HG03565 (cell line): ENCODE measurements at regions not wholly inside any gene's neighbourhood (a gene's known extent, or its start where the extent isn't known, plus 50 kb on each side); places are given as distances from the start of the nearest gene placed in this dataset.

Experiments used
- ATAC-seq: cut with Tn5 transposase; IDR thresholded peaks from one replicate; pipeline ENCODE4 v1.9.1; 2021; ENCODE audit warnings: mild to moderate bottlenecking, moderate library complexity; ENCODE audit not compliant: unreplicated experiment

- no peak for ATAC-seq
These were observed 125.8 kb upstream of the COPS8 start for GRCh38 chr2:236959876-236960275.

GRCh38 chr2:236960531-236960930 lies 125.2 kb upstream of the COPS8 start:
- no peak for ATAC-seq

DNA sequence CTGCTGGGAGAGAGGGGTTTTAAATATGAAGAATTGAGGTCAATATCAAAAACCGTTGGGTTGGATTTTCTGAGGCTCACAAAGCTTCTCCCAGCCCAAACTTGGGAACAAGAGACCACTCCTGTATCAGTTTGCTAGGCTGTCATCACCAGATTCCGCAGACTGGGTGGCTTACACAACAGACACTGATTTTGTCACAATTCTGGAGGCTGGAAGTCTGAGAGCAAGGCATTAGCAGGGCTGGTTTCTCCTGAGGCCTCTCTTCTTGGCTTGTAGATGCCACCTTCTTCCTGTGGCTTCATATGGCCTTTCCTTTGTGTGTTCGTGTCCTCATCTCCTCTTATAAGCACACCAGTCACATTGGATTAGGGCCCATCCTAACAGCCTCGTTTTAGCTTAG lies 122.9 kb upstream of the COPS8 start:
- no peak for ATAC-seq

- ATAC-seq: no peak
These were observed 122.0 kb upstream of the COPS8 start for GRCh38 chr2:236963631-236964182.

DNA sequence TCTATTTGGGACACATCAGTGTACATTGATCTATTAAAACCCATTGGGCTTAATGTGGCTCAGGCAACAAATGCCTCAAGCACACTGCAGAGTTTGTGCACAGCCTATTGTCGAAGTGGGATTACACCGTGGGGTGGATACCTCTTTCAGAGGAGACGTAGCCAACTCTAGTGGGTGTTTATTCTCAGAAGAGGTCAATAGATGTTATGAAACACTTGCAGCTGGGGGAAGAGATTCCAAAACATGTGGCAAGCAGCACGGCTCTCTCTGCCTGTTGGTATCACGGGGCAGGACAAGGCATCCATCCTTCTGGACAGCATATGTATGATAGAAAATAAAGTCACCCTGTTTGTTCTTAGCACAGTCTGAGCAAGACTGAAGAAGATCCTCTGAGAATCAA lies 121.4 kb upstream of the COPS8 start:
- no peak for ATAC-seq

GRCh38 chr2:236965021-236965840 lies 120.5 kb upstream of the COPS8 start:
- ATAC-seq: no peak

DNA sequence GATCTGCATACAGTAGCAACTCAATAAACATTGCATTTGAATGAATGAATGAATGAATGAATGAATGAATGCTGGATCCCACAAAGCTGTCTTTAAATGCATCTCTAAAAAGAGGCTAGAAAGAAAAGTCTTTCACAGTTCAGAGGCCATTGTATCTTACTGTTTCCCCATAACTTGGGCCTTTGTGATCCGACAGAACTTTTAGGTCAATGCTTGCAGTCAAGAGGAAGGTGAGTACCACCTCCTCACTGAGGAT lies 119.9 kb upstream of the COPS8 start:
- ATAC-seq: no peak

GRCh38 chr2:236967499-236967783 lies 118.2 kb upstream of the COPS8 start:
- ATAC-seq: no peak

DNA sequence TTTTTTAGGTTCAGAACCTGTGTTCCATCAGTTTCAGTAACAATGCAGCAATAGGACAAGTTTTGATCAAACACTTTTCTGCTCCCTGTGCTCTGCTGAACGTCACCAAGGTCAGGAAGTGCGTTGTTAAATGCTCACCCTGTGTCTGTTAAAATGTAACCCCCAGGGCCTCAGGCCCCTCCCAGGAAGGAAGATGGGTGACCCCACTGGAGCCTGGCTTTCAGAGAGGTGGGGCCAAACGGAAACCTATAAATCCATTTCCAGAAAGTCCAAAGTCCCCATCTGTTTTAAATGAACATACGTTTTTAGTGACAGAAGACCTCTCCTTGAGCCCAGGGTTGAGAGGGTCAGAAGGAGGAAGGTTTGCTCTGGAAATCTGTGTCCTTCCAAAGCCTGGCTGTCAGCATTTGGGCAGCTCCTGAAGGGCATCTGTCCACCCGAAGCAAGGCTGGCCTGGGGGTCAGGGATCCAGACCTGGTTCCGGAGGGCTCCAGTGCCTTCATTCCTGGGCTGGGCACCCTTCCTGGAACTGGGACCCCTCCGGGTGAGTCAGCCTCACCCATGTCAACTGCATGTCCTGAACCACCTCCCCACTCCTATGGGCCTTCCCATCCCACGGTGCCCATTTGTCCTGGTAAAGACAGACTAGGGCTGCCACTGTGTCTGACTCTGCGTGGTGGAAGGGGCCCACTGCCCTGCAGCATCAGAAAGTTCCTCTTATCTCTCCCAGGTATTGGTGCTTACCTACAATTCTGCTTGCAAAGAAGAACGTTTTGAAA lies 117.4 kb upstream of the COPS8 start:
- no peak for ATAC-seq

DNA sequence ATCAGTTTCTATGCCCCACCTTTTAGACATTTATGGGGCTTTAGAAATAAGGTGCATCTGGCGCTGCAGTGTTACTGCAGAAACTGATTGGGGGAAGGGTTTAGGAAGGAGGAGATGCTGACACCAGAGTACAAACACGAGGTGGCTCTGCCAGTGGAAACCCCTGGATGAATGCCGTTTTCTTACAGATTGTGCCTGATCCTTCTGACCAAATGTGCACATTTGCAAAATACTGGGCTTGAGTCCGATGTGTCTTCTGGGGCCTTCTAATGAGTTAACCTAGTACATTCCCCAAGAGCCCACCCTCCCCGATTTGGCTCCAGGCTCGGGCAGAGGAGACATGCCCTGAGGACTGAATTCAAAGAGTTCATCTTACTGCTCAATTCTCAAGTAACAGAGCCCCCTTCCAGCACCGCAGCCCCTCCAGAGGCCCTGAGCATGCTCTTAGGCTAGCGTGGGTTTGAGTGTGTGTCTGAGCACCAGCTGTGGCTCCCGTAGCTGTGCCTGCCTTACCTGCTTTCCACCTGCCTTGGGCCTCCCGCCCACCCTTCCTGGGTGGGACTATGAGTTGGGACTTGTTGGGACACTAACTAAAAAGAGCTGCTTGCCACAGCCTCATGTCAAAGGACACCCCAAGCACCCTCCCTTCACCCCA lies 116.7 kb upstream of the COPS8 start:
- no peak for ATAC-seq

- no peak for ATAC-seq
These were observed 115.7 kb upstream of the COPS8 start for GRCh38 chr2:236969767-236970655.

DNA sequence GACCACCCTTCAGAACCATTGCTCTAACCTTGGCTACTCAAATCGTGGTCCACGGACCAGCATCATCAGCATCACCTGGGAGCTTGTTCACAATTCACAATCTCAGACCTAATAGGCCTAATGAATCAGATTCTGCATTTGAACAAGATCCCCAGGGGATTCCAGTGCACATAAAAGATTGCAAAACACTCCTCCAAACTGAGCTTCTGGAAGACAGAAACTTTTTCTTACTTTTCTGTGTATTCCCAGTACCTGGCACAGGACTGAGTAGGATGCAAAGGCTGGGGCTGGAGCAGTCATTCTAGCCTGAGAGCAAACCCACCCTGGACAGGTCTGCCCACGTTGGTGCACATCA lies 115.1 kb upstream of the COPS8 start:
- ATAC-seq: no peak

DNA sequence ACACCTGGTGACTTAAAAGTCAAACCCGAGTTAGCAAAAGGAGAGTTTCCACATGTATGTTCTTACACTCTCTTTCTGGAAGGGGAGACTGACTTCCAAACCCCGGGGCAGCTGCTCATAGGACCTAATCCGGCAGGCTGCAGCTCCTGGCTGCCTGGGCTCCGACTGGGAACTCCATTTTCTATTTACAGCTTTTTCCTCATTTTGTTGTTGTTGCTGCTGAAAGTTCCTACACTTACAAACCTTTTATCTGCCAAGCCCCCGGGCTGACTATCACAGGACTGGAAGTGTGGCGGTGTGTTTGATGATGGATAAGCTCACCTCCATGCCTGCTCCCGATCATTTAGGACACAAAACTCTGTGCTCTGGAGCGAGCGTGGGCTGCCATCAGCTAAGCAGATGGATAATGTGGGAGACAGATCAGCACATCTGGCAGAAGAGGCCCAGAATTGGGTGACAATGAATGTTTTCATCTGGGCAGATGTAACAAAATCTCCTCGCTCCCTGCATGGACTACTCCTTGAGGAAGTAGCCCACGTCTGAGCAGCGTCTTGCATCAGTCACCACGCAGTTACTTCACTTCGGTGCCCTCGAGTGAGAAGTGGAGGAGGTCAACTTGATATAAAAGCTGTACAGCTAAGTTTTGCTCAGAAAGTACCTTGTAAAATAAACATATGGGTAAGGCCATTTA lies 114.4 kb upstream of the COPS8 start:
- ATAC-seq: no peak

DNA sequence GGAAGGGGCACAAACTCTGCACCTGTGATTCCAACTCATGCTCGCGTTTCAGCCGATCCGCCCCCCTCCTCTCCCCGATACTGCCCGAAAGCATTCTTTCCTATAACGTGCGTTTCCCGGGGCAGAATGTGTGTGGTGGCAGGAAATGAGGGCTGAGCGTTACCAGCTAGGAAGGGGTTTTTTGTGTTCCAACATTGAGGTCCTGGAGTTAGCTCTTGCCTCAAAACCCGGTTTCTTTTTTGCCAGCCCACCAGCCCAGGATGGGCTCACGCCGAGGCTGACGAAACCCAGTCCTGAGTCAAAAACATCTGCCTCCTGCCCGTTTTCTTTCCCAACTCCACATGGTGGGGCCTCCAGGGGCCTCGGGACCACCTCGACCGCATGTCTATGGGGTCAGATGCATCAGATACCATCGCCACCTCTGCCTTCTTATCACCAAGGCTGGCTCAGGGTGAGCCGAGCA lies 113.7 kb upstream of the COPS8 start:
- ATAC-seq: no peak

DNA sequence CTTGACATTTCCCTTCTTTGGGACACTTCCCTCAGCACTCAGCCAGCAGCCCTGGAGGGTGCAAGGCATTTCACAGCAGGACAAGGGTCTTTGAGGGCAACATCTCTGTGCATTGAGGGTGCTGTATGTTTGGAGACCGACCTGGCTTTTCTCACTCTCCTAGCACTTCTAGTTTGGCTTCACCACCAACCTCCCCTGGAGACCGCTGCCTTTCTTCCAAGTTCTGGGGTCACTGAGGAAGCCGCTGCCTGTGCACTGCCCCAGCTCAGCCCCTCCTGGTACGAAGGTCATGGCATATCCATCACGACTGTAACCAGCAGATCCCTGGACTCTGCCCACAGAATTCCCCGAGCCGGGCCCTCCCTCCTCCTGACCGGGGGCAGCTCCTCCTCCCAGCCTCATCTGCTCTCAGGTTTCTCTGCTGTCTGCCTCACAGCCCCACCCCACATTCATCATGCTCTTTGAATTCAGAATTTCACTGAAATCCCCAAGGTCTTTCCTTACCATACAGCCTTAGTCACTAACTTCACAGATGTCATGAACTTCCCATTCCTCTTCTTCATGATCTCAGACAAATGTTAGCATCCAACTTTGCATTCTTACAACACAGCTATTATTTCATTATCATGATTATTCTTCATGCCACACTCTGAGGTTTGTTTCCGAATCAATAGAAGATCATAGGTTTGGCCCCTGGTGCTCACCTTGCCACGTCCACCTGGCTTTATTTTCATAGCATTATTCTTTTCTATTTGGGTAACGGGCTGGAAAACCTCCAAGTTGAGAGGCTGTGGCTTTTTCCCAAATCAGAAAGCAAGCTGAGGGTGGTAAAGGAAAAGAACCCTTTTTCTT lies 113.0 kb upstream of the COPS8 start:
- no peak for ATAC-seq

GRCh38 chr2:236973343-236973980 lies 112.2 kb upstream of the COPS8 start:
- ATAC-seq: no peak

DNA sequence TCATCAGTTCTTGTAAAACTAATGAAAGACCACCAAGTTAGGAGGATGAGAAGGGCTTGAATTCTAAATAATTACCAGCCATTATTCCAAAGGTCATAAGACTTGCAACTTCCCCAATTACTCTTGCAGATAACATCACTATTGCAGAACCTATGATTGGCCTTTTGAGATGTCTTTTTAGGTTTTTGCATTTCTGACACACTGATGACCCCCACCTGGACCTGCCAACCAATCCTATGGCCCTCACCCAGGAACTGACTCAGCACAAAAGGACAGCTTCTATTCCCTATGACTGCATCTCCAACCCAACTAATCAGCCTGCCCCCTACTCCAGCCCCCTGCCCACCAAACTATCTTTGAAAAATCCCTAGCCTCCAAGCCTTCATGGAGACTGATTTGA lies 111.5 kb upstream of the COPS8 start:
- no peak for ATAC-seq

GRCh38 chr2:236974752-236975151 lies 110.9 kb upstream of the COPS8 start:
- ATAC-seq: no peak

DNA sequence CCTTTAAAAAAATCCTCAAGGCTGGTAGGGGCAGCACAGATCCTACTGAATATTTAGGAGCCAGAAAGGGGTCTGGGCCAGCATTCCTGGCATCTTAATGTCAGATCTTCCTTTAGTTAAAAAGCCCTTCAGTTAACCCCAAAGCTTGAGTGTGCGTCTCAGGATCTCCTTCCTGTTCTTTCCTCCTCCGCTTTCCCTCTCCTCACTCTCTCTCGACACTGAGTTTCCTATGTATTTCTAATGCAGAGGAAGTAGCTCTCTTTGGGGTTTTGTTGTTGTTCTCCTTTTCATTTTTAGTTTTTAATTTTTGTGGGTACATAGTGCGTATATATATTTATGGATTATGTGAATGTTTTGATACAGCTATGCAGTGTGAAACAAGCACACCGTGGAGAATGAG lies 109.9 kb upstream of the COPS8 start:
- no peak for ATAC-seq
